OCI-LY1 (cell line): ENCODE measurements at regions not wholly inside any gene's neighbourhood (a gene's known extent, or its start where the extent isn't known, plus 50 kb on each side); places are given as distances from the start of the nearest gene placed in this dataset.
A peak's percentile ranks its signal among the peaks of the same experiment; 100 is the strongest.

Source experiments
- H2AFZ ChIP-seq: fragments of 200-600 bp; sonication (generic), shearing (Covaris generic); 2 replicates; pipeline ENCODE4 v1.6.0; 2014; ENCODE audit warnings: antibody characterized with exemption, mild to moderate bottlenecking, low read length
- H3F3A ChIP-seq: fragments of 200-600 bp; sonication (generic), shearing (Covaris generic); 2 replicates; pipeline ENCODE4 v1.6.0; 2014; ENCODE audit warnings: mild to moderate bottlenecking, antibody characterized with exemption, low read length, moderate library complexity; ENCODE audit not compliant: insufficient read depth
- H3K27ac ChIP-seq: fragments of 200-600 bp; sonication (generic); 2 replicates; pipeline ENCODE4 v1.5.1; 2014; ENCODE audit warnings: low read length, mixed run types, mild to moderate bottlenecking, low read depth; ENCODE audit not compliant: poor library complexity, severe bottlenecking
- H3K27me3 ChIP-seq: fragments of 200-600 bp; sonication (generic); 2 replicates; pipeline ENCODE4 v1.6.0; 2014; ENCODE audit warnings: antibody characterized with exemption, mild to moderate bottlenecking, low read length, moderate library complexity; ENCODE audit not compliant: insufficient read depth
- H3K36me3 ChIP-seq: fragments of 200-600 bp; sonication (generic); 2 replicates; pipeline ENCODE4 v1.6.1; 2014; ENCODE audit warnings: mild to moderate bottlenecking, antibody characterized with exemption, low read length, moderate library complexity, mixed read lengths; ENCODE audit not compliant: insufficient read depth
- H3K4me1 ChIP-seq: fragments of 200-600 bp; sonication (generic); 2 replicates; pipeline ENCODE4 v1.5.1; 2014; ENCODE audit warnings: mild to moderate bottlenecking, low read length, moderate library complexity; ENCODE audit not compliant: insufficient read depth, severe bottlenecking
- H3K4me2 ChIP-seq: fragments of 200-600 bp; sonication (generic), shearing (Covaris generic); 2 replicates; pipeline ENCODE4 v1.6.1; 2014; ENCODE audit warnings: low read length
- H3K4me3 ChIP-seq: fragments of 200-600 bp; sonication (generic); 2 replicates; pipeline ENCODE4 v1.5.1; 2014; ENCODE audit warnings: low read length, low read depth, mild to moderate bottlenecking, mixed read lengths; ENCODE audit not compliant: poor library complexity, severe bottlenecking
- H3K79me2 ChIP-seq: fragments of 200-600 bp; shearing (Covaris generic); 2 replicates; pipeline ENCODE4 v1.6.1; 2016; ENCODE audit warnings: mixed run types, low read length, mixed read lengths; ENCODE audit not compliant: insufficient read depth
- H3K9ac ChIP-seq: fragments of 200-600 bp; sonication (generic), shearing (Covaris generic); 2 replicates; pipeline ENCODE4 v1.6.1; 2014; ENCODE audit warnings: mild to moderate bottlenecking, low read length, mixed read lengths
- H3K9me2 ChIP-seq: fragments of 200-600 bp; sonication (generic), shearing (Covaris generic); 2 replicates; pipeline ENCODE4 v1.6.1; 2014; ENCODE audit warnings: low read depth, mild to moderate bottlenecking, low read length, mixed read lengths
- H3K9me3 ChIP-seq: fragments of 200-600 bp; shearing (Covaris generic); 2 replicates; pipeline ENCODE4 v1.6.1; 2014; ENCODE audit warnings: low read length, mixed read lengths
- H4K20me1 ChIP-seq: fragments of 200-600 bp; sonication (generic), shearing (Covaris generic); 2 replicates; pipeline ENCODE4 v1.6.0; 2016; ENCODE audit warnings: mild to moderate bottlenecking, low read length; ENCODE audit not compliant: insufficient read depth
- EZH2 ChIP-seq: fragments of 200-600 bp; sonication (generic), shearing (Covaris generic); IDR thresholded peaks from 2 replicates; pipeline ENCODE4 v1.8.0; 2017; ENCODE audit warnings: borderline replicate concordance, mixed run types, mild to moderate bottlenecking, antibody characterized with exemption, low read length, moderate library complexity, mixed read lengths
- TF ChIP-seq, protein P1 (sequence below): fragments of 200-600 bp; sonication (generic), shearing (Covaris generic); IDR thresholded peaks from 2 replicates; pipeline ENCODE4 v1.5.1; 2017; ENCODE audit warnings: mild to moderate bottlenecking, antibody characterized with exemption, low read length, moderate library complexity, mixed read lengths

DNA sequence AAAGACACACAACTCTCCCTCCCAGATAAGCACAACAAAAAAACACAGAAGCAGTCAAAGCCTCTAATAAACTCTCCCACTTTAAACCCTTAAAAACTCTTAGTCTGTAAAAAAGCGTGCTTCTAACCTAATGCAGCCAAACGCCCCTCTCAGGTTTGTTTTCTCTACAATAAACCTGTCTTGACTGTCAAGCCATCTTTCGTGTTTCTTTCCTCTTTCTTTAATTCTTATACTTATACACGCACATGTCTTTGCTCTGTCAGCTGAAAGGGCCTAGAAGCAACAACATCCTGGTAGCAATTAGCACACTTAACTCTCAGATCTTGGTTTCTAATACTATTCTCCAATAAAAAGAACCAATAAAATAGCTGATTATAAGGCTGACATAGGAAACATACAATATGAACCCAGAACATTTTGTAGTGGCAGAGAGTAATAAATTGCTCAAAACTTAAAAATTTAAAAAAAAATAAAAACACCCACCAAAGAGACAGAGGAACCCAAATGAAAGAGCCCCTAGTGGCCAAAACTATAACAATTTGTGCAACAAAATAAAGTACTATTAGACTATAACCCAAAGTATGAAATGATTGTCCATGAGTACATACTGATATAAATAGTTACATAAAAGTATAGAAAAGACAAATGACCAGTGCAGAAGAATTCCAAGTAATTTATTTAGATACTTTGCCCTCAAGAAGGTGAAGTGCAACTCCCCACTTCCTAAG is 440.4 kb upstream of the ADGRL3 start:
- Histone ChIP-seq H3K9me3 (no peaks in the 10 kb centered on the region), H3K4me2 (no peak overlapping the region), H3K9ac (no peak overlapping the region), H3K79me2 (no peaks in the 10 kb centered on the region), H2AFZ (no peak overlapping the region), H3K9me2 (no peaks in the 10 kb centered on the region), H3K36me3 (no peaks in the 10 kb centered on the region), H3K4me3 (no peak overlapping the region), H3K27me3 (no peaks in the 10 kb centered on the region), H4K20me1 (no peaks in the 10 kb centered on the region), H3F3A (no peaks in the 10 kb centered on the region), H3K4me1 (no peaks in the 10 kb centered on the region), H3K27ac (no peak overlapping the region)
- no peak for TF ChIP-seq EZH2
- TF ChIP-seq, protein P1, sequence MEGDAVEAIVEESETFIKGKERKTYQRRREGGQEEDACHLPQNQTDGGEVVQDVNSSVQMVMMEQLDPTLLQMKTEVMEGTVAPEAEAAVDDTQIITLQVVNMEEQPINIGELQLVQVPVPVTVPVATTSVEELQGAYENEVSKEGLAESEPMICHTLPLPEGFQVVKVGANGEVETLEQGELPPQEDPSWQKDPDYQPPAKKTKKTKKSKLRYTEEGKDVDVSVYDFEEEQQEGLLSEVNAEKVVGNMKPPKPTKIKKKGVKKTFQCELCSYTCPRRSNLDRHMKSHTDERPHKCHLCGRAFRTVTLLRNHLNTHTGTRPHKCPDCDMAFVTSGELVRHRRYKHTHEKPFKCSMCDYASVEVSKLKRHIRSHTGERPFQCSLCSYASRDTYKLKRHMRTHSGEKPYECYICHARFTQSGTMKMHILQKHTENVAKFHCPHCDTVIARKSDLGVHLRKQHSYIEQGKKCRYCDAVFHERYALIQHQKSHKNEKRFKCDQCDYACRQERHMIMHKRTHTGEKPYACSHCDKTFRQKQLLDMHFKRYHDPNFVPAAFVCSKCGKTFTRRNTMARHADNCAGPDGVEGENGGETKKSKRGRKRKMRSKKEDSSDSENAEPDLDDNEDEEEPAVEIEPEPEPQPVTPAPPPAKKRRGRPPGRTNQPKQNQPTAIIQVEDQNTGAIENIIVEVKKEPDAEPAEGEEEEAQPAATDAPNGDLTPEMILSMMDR, result peak; percentile 23

DNA sequence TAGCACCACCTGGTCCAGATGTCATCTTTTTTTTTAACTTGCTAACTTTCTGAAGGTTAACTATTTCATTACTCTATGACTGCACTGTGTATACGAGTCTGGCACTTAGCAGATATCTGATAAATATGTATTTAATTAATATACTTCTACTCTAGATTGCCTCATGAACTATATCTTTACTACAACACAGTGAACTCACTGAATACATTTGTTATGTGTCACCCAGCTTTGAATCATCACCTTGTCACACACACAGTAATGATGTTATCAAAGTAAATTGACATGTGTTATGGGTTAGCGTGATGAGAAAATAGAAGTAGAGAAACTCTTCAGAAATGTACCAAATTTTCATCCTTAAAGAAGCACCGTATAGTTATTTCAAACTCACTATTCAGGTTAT is 419.3 kb upstream of the ADGRL3 start:
- no peaks in the 10 kb centered on the region for H3K9me3 ChIP-seq
- no peak overlapping the region for H3K9ac ChIP-seq
- H3K4me1 ChIP-seq, result no peaks in the 10 kb centered on the region
- no peak overlapping the region for H3K27ac ChIP-seq
- no peaks in the 10 kb centered on the region for H3K9me2 ChIP-seq
- H3K36me3 ChIP-seq, result no peaks in the 10 kb centered on the region
- no peaks in the 10 kb centered on the region for H3K79me2 ChIP-seq
- H4K20me1 ChIP-seq, result no peaks in the 10 kb centered on the region
- no peak overlapping the region for H3K4me2 ChIP-seq
- TF ChIP-seq, protein P1, result no peak
- no peak for TF ChIP-seq EZH2
- no peaks in the 10 kb centered on the region for H3F3A ChIP-seq
- no peaks in the 10 kb centered on the region for H3K27me3 ChIP-seq
- no peak overlapping the region for H3K4me3 ChIP-seq
- H2AFZ ChIP-seq, result no peak overlapping the region

DNA sequence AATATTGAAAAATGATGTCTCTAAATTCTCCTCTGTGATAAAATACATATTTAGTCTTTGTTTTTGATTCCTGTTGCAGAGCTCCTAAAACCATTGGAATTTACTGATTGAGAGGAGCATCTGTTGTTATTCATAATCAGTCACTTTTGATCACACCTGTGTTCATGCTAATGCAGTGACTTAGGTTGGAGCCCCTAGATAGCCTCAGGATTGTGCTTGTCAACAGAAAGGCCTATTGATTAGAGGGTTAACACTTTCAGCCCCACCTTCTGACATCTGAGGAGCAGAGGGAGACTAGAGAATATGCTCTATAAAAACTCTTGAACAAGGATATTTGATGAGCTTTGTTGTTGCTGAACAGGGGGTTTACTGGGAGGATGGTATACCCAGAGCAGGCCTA is 409.5 kb upstream of the ADGRL3 start:
- TF ChIP-seq, protein P1, result no peak
- no peak for TF ChIP-seq EZH2
- Histone ChIP-seq H3K4me1 (no peaks in the 10 kb centered on the region), H3K27me3 (no peaks in the 10 kb centered on the region), H3K36me3 (no peaks in the 10 kb centered on the region), H3K4me2 (no peak overlapping the region), H3K9ac (no peak overlapping the region), H3K9me2 (no peaks in the 10 kb centered on the region), H3F3A (no peaks in the 10 kb centered on the region), H3K4me3 (no peak overlapping the region), H3K79me2 (no peaks in the 10 kb centered on the region), H3K9me3 (no peaks in the 10 kb centered on the region), H3K27ac (no peak overlapping the region), H2AFZ (no peak overlapping the region), H4K20me1 (no peaks in the 10 kb centered on the region)
